ENCODE measurements at regions not wholly inside any gene's neighbourhood (a gene's known extent, or its start where the extent isn't known, plus 50 kb on each side); places are given as distances from the start of the nearest gene placed in this dataset.

GRCh38 chr9:88808019-88808656 lies 183.1 kb upstream of the S1PR3 start:
- no peak for TF ChIP-seq CTCF (IDR thresholded peaks at IDR 0.05; ENCODE audit: low read depth, low read length)
- no peak overlapping the region for H3K4me3 ChIP-seq (ENCODE audit: low read depth, low read length)

- no peak for TF ChIP-seq CTCF (IDR thresholded peaks at IDR 0.05; ENCODE audit: low read depth, low read length)
- H3K4me3 ChIP-seq (ENCODE audit: low read depth, low read length) = no peak overlapping the region
These were observed 182.4 kb upstream of the S1PR3 start for GRCh38 chr9:88808761-88809354.

DNA sequence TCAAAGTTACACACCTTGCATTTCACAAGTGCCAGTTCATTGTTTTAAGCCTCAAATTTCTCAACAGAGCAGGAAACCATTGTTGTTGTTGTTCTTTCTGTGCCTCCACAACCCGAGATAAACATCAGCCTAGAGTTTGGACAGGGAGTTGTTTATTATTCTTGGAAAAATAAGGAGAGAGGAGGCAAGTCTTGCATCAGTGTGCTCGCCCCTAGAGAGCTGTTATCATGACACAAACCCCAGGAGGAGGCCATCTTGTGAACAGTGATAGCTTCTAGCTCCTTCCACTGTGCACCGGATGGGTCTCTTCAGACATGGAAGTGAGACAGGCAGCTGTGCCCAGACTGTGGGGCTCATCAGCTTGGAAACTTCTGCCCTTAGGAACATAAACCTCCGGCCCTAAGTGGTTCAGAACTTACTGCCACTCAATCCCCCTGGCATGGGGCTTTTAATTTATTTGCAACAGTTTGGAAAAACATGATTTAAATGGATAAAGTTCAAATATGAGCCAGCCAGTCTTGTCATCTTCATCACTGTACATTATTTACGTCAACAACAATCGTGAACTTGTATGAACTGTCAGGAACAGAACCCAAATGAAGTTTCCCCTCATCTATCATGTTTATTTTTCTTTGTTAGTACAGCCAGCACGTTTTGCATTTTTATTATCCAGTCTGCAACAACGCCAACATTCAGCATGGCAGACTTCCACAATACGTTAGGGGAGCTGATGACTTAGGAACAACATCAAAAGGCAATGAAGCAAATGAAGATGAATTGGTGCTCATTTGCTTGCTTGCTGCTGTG lies 181.7 kb upstream of the S1PR3 start:
- H3K4me3 ChIP-seq (ENCODE audit: low read depth, low read length) = no peak overlapping the region
- TF ChIP-seq CTCF (IDR thresholded peaks at IDR 0.05; ENCODE audit: low read depth, low read length) = no peak

DNA sequence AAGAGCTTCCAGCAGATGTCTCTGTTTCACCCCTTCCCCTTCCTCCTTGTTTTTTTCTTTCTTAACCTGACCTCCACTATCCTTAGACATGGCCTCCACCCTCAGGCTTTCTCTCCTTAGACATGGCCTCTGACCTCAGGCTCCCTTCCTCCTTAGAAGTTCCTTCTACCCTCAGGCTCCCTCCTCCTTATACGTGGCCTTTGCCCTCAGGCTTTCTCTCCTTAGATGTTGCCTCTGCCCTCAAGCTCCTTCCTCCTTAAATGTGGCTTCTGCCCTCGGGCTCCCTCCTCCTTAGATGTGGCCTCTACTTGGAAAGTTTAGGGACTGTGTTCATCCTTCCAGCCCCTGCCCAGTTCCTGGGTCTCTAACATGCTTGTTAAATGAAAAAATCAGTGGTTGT lies 180.4 kb upstream of the S1PR3 start:
- no peak for TF ChIP-seq CTCF (IDR thresholded peaks at IDR 0.05; ENCODE audit: low read depth, low read length)

DNA sequence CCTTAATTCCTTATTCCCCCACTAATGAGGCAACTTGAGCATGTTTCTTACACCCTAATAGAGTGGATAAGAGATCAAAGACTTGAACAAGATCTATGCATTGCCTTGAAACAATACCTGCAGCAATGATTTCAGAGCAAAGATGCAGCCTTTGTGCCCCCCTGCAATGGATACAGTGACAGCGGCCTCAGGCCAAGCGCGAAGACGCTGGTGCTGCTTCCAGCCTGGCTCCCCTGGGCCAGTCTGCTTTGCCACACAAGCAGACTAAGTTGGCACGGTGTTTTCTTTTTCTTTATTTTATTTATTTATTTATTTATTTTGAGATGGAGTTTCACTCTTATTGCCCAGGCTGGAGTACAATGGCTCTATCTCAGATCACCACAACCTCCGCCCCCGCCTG lies 179.8 kb upstream of the S1PR3 start:
- no peak for TF ChIP-seq CTCF (IDR thresholded peaks at IDR 0.05; ENCODE audit: low read depth, low read length)
- H3K4me3 ChIP-seq (ENCODE audit: low read depth, low read length) = no peak overlapping the region

More for the DNA sequence above, 180.4 kb upstream of the S1PR3 start:
- H3K4me3 ChIP-seq (ENCODE audit: low read depth, low read length) = no peak overlapping the region

DNA sequence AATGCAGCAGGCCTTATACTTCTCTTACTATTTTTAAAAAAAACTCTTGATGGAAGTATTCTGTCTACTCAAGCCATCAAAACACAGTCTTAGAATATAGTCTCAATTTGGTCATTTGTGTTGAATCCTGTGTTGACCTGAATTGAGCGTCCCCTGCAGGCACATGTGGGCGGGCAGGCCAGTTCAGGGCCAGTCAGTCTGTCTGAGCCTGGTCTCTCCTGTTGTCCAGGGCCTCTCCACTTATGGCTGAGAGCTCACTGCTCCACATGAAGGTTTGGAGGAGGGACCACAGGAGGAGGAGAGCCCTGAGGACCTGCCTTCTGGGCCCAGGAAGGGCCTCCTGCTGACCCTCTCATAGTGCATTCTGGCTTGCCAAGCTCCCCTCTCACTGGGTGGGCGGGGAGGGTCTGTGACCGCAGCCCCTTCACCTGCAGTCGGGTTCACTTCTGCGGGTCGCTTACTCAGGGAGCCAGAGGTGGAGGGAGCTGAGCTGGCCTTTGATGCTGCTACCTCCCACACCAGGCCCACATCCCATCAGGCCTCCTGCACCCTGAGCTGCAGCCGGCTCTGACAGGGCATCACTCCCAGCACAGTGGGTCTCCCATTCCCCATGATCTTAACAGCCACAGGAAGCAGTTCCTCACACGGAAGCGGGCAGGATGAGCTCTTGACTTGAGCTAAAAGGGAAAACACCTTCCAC lies 178.2 kb upstream of the S1PR3 start:
- H3K4me3 ChIP-seq (ENCODE audit: low read depth, low read length) = no peak overlapping the region
- TF ChIP-seq CTCF (IDR thresholded peaks at IDR 0.05; ENCODE audit: low read depth, low read length) = no peak

Measured in WI38 (cell line).